Liver (tissue), 3 donors: ENCODE measurements at regions not wholly inside any gene's neighbourhood (a gene's known extent, or its start where the extent isn't known, plus 50 kb on each side); places are given as distances from the start of the nearest gene placed in this dataset.

Source experiments
- EGR1 ChIP-seq, 2 donors: IDR thresholded peaks; 2 replicates each; pipeline ENCODE4 v1.6.1; 2016 to 2018; ENCODE audit warnings: antibody characterized with exemption in 2 of 2, low read depth in 2 of 2
- JUND ChIP-seq, 2 donors: IDR thresholded peaks; 2 replicates each; pipeline ENCODE4 v1.6.1; 2016; ENCODE audit warnings: antibody characterized with exemption in 2 of 2
- RAD21 ChIP-seq, 2 donors: IDR thresholded peaks; 2 replicates each; pipeline ENCODE4 v1.6.1; 2016; ENCODE audit warnings: antibody characterized with exemption in 2 of 2, mild to moderate bottlenecking in 2 of 2
- SP1 ChIP-seq: IDR thresholded peaks from 2 replicates; pipeline ENCODE4 v1.6.1; 2018; ENCODE audit warnings: antibody characterized with exemption, mild to moderate bottlenecking
- TAF1 ChIP-seq: conservative IDR thresholded peaks from 2 replicates; pipeline ENCODE4 v1.6.1; 2016; ENCODE audit warnings: antibody characterized with exemption, mild to moderate bottlenecking
- YY1 ChIP-seq: IDR thresholded peaks from 2 replicates; pipeline ENCODE4 v1.6.1; 2016; ENCODE audit warnings: antibody characterized with exemption, mild to moderate bottlenecking
- TF ChIP-seq, protein P1 (sequence below): fragments of 150-350 bp; IDR thresholded peaks from 2 replicates; pipeline ENCODE4 v1.5.1; 2017; ENCODE audit warnings: improper control_type of control experiment, low read depth, low read length; ENCODE audit not compliant: missing input control
- TF ChIP-seq, protein P2 (sequence below): IDR thresholded peaks from 2 replicates; pipeline ENCODE4 v1.6.1; 2016; ENCODE audit warnings: antibody characterized with exemption, mild to moderate bottlenecking
- donor health status: healthy.
- donor health status: healthy.

DNA sequence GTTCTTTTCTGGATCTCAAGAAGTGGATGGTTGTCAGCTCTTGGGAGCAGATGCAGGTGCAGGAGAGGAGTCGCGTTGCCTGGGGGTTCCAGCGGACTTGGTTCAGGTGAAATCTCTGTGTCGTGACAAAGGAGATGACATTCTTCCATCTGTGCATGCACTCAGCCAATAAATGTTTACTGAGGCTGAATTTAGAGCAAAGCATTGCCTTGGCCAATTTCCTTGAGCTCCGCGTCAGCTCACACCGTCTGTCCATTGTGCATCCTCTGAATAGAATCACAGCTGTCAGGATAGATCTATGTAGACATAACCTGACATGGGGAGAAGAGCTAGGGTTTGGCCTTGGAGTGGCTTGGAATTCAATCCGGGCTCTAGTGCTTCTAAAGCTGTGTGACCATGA is 343.7 kb downstream of the GLRX3 start:
- TF ChIP-seq, protein P1, sequence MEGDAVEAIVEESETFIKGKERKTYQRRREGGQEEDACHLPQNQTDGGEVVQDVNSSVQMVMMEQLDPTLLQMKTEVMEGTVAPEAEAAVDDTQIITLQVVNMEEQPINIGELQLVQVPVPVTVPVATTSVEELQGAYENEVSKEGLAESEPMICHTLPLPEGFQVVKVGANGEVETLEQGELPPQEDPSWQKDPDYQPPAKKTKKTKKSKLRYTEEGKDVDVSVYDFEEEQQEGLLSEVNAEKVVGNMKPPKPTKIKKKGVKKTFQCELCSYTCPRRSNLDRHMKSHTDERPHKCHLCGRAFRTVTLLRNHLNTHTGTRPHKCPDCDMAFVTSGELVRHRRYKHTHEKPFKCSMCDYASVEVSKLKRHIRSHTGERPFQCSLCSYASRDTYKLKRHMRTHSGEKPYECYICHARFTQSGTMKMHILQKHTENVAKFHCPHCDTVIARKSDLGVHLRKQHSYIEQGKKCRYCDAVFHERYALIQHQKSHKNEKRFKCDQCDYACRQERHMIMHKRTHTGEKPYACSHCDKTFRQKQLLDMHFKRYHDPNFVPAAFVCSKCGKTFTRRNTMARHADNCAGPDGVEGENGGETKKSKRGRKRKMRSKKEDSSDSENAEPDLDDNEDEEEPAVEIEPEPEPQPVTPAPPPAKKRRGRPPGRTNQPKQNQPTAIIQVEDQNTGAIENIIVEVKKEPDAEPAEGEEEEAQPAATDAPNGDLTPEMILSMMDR = no peak
- TF ChIP-seq YY1 (no peak), SP1 (no peak), RAD21 (IDR thresholded peaks at IDR 0.05) (no peak), EGR1 (IDR thresholded peaks at IDR 0.05; ENCODE audit: low read depth in 2 of 2) (no peak), JUND (IDR thresholded peaks at IDR 0.05) (no peak), TAF1 (no peak)
- TF ChIP-seq, protein P2, sequence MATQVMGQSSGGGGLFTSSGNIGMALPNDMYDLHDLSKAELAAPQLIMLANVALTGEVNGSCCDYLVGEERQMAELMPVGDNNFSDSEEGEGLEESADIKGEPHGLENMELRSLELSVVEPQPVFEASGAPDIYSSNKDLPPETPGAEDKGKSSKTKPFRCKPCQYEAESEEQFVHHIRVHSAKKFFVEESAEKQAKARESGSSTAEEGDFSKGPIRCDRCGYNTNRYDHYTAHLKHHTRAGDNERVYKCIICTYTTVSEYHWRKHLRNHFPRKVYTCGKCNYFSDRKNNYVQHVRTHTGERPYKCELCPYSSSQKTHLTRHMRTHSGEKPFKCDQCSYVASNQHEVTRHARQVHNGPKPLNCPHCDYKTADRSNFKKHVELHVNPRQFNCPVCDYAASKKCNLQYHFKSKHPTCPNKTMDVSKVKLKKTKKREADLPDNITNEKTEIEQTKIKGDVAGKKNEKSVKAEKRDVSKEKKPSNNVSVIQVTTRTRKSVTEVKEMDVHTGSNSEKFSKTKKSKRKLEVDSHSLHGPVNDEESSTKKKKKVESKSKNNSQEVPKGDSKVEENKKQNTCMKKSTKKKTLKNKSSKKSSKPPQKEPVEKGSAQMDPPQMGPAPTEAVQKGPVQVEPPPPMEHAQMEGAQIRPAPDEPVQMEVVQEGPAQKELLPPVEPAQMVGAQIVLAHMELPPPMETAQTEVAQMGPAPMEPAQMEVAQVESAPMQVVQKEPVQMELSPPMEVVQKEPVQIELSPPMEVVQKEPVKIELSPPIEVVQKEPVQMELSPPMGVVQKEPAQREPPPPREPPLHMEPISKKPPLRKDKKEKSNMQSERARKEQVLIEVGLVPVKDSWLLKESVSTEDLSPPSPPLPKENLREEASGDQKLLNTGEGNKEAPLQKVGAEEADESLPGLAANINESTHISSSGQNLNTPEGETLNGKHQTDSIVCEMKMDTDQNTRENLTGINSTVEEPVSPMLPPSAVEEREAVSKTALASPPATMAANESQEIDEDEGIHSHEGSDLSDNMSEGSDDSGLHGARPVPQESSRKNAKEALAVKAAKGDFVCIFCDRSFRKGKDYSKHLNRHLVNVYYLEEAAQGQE = no peak
